DND-41 (cell line): ENCODE measurements at regions not wholly inside any gene's neighbourhood (a gene's known extent, or its start where the extent isn't known, plus 50 kb on each side); places are given as distances from the start of the nearest gene placed in this dataset.

Source experiments
- CTCF ChIP-seq: IDR thresholded peaks from 2 replicates; pipeline ENCODE4 v1.5.1; 2012; ENCODE audit warnings: borderline replicate concordance, low read length, moderate library complexity, mild to moderate bottlenecking; ENCODE audit not compliant: poor library complexity, severe bottlenecking; ENCODE audit errors: extremely low read depth
- EZH2 ChIP-seq: IDR thresholded peaks from 3 replicates; pipeline ENCODE4 v1.6.1; 2012; ENCODE audit warnings: borderline replicate concordance, low read depth, mild to moderate bottlenecking, moderate library complexity, low read length, inconsistent platforms; ENCODE audit not compliant: severe bottlenecking

DNA sequence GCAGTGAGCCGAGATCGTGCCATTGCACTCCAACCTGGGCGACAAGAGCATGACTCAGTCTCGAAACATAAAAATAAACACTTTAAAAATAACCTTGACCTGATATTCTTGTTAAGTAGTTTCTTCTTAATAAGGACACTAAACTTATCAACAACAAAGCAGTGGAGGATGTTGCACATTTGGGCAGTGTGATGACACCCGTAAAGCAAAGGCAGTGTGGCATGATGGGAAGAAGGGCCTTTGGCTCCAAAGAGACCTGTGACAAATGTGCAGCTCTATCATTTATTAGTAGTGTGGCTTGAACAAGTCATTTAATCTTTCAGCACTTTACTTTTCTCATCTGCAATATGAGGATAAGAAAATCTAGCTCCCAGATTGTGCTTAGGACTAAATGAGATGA is 348.0 kb upstream of the PLD5 start:
- TF ChIP-seq CTCF (no peak), EZH2 (no peak)
